ENCODE measurements at regions not wholly inside any gene's neighbourhood (a gene's known extent, or its start where the extent isn't known, plus 50 kb on each side); places are given as distances from the start of the nearest gene placed in this dataset.

DNA sequence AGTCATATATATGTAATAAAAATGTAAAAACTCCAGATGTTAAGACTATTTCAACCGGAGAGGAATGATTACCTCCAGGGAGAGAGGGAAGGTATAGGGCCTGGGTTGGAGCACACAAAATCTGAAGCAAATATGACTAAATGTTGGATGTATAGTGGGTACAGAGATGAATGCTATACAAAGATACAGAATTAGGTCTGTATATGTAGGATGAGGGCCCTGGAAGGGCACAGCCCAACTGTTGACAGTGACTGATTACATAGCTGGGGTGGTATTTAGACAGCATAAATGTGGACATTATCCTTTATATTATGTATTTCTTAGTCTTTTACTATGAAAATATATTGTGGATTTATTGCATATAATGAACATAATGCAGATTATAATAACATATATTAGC, 94.4 kb upstream of the SPATA12 start:
- ChIA-PET POLR2A (no interaction called here), CTCF (interaction anchor here (0.6 to 0.9 kb wide), 3 partner anchors 23 to 289 kb away, joined by 3 to 4 read pairs (median 3); no protein-coding TSS in a partner anchor)
- Mint-ChIP-seq H3K4me1 (ENCODE audit: low read depth) (peaks cover 8% of the 10 kb centered on the region), H3K4me3 (no peak overlapping the region), H3K27ac (no peak overlapping the region), H3K36me3 (ENCODE audit: low read depth) (peaks cover 3% of the 10 kb centered on the region), H3K27me3 (no peaks in the 10 kb centered on the region), H3K9me3 (no peaks in the 10 kb centered on the region)
- intact Hi-C loops (cut with micrococcal nuclease): no loop called here
- TF ChIP-seq, protein P1, sequence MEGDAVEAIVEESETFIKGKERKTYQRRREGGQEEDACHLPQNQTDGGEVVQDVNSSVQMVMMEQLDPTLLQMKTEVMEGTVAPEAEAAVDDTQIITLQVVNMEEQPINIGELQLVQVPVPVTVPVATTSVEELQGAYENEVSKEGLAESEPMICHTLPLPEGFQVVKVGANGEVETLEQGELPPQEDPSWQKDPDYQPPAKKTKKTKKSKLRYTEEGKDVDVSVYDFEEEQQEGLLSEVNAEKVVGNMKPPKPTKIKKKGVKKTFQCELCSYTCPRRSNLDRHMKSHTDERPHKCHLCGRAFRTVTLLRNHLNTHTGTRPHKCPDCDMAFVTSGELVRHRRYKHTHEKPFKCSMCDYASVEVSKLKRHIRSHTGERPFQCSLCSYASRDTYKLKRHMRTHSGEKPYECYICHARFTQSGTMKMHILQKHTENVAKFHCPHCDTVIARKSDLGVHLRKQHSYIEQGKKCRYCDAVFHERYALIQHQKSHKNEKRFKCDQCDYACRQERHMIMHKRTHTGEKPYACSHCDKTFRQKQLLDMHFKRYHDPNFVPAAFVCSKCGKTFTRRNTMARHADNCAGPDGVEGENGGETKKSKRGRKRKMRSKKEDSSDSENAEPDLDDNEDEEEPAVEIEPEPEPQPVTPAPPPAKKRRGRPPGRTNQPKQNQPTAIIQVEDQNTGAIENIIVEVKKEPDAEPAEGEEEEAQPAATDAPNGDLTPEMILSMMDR (IDR thresholded peaks at IDR 0.05): no peak
- no peak for ATAC-seq
- no peak for DNase-seq

DNA sequence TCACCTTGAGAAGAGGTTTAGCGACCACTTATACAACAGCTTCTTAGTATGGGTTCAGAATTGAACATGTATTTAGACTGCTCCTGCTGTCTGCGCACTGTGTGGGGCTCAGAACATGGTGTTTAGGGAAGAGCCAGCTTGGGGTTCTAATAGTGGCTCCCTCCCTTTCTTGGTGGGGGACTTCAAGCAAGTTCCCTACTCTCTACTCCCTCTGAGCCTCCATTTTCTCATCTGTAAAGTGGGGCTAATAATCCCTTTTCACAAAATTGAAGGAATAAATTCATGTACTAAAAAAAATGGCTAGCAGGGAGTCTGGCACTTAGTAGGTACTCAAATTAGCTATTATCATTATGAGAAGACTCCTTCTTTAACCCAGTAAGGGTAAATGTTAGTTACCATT, 97.5 kb upstream of the SPATA12 start:
- ChIA-PET POLR2A (no interaction called here), CTCF (interaction anchor here (1.2 to 1.4 kb wide), 2 partner anchors 26 to 79 kb away, joined by 3 to 6 read pairs; no protein-coding TSS in a partner anchor)
- intact Hi-C loops (cut with micrococcal nuclease): no loop called here
- ATAC-seq: no peak
- Mint-ChIP-seq H3K27me3 (no peaks in the 10 kb centered on the region), H3K4me1 (ENCODE audit: low read depth) (peaks cover 16% of the 10 kb centered on the region), H3K9me3 (no peaks in the 10 kb centered on the region), H3K27ac (no peak overlapping the region), H3K36me3 (ENCODE audit: low read depth) (peaks cover 3% of the 10 kb centered on the region), H3K4me3 (no peak overlapping the region)
- TF ChIP-seq, protein P1 (IDR thresholded peaks at IDR 0.05): no peak
- DNase-seq: no peak

DNA sequence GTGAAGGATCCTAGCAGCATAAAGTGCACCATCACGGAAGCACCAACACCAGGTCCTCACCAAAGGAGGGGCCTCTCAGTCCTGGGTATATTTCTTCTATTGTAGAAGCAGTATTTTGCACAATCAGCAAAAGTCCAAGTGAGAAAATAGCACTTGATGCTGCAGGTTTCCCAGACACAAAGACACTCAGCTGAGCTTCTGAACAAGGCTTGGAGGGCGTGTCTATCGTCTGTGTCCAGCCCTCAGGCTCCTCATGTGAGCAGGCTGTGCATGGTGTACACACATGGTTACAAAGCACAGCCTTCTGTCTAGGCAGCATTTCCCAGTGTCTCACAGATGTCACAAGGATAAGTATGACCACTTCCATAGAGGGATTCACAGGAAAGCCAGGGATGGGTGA, 98.3 kb upstream of the SPATA12 start:
- ATAC-seq (no peak), DNase-seq (no peak)
- Mint-ChIP-seq H3K9me3 (no peaks in the 10 kb centered on the region), H3K27ac (no peak overlapping the region), H3K4me1 (ENCODE audit: low read depth) (peaks cover 20% of the 10 kb centered on the region), H3K27me3 (no peaks in the 10 kb centered on the region), H3K36me3 (ENCODE audit: low read depth) (peaks cover 3% of the 10 kb centered on the region), H3K4me3 (no peak overlapping the region)
- intact Hi-C loops (cut with micrococcal nuclease): no loop called here
- ChIA-PET CTCF (interaction anchor here (1.3 kb wide), 1 partner anchor 160 kb away, joined by 3 read pairs; the partner anchor contains the start of gene ARHGEF3), POLR2A (interaction anchor here (1.4 kb wide), 1 partner anchor 8 kb away, joined by 4 read pairs; no protein-coding TSS in a partner anchor)
- TF ChIP-seq, protein P1 (IDR thresholded peaks at IDR 0.05): no peak

DNA sequence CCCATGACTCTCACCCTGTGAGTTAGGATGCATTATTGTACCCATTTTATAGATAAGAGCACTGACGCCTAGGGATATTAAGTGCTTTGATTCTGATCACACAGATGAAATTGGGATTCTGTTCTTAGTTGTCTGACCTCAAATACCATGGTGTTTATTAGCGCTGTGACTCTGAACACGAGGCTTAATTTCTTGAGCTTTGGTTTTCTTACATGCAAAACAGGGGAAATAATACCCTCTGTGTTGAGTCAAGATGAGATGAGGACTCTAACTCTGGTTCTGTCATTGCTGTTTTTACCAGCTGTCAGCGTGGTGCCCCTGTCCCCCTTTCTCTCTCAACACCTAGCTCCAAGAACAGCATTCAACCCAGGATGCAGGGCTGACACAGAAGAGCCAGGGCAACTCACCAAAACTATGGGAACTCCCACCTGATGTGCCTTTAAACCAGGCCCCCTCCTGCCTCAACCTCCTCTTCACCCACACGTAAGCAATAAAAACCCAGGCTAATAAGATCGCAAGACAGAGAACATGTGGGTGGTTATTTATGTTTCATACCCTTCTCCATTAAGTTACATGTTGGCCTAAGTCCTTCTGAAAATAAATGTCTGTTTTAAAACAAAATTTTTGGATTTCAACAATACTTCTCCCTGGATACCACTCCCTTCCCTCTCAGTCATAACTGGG, 100.1 kb upstream of the SPATA12 start:
- Mint-ChIP-seq H3K27ac (peak overlapping the region; percentile 36), H3K4me3 (no peak overlapping the region), H3K9me3 (no peaks in the 10 kb centered on the region), H3K4me1 (ENCODE audit: low read depth) (peaks cover 20% of the 10 kb centered on the region), H3K27me3 (no peaks in the 10 kb centered on the region), H3K36me3 (ENCODE audit: low read depth) (peaks cover 3% of the 10 kb centered on the region)
- ChIA-PET POLR2A (interaction anchor here (0.8 to 0.9 kb wide), 2 partner anchors 17 to 43 kb away, joined by 4 read pairs; no protein-coding TSS in a partner anchor), CTCF (interaction anchor here (0.7 to 2.2 kb wide), 5 partner anchors 34 to 161 kb away, joined by 3 to 6 read pairs (median 3); partner anchors contain the start of gene ARHGEF3)
- TF ChIP-seq, protein P1 (IDR thresholded peaks at IDR 0.05): no peak
- ATAC-seq: peak; percentile 80
- peak; percentile 45 for DNase-seq
- intact Hi-C loops (cut with micrococcal nuclease): no loop called here

DNA sequence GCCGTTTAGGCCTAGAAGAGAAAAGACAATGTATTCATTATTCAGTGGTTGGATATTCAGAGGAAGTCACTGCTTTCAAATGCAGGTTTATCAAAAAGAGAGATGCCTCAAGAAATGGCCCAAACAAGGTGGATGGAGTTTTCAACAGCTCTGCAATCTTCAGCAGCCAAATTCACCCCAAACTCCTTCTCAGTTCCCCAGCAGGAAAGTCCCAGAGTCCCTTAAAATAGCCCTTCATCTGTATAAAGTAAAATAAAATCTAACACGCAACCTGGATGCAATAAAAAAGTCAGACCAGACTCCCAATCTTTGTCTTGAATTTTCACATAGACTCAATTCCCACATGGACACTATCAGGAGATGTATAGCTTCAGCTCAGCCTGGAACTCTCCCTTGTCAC, 101.6 kb upstream of the SPATA12 start:
- ChIA-PET CTCF (interaction anchor here (1.2 to 1.4 kb wide), 2 partner anchors 147 to 159 kb away, joined by 4 read pairs; no protein-coding TSS in a partner anchor), POLR2A (interaction anchor here (0.7 to 0.9 kb wide), 2 partner anchors 14 to 15 kb away, joined by 3 read pairs; no protein-coding TSS in a partner anchor)
- TF ChIP-seq, protein P1 (IDR thresholded peaks at IDR 0.05): no peak
- H3K27me3 Mint-ChIP-seq: no peaks in the 10 kb centered on the region
- ATAC-seq (no peak), DNase-seq (no peak)
- peaks cover 20% of the 10 kb centered on the region for H3K4me1 Mint-ChIP-seq (ENCODE audit: low read depth)
- no peak overlapping the region for H3K27ac Mint-ChIP-seq
- H3K9me3 Mint-ChIP-seq: no peaks in the 10 kb centered on the region
- intact Hi-C loops (cut with micrococcal nuclease): no loop called here
- no peaks in the 10 kb centered on the region for H3K36me3 Mint-ChIP-seq (ENCODE audit: low read depth)
- H3K4me3 Mint-ChIP-seq: no peak overlapping the region
